Suprapubic skin (tissue), 4 donors: ENCODE measurements at regions not wholly inside any gene's neighbourhood (a gene's known extent, or its start where the extent isn't known, plus 50 kb on each side); places are given as distances from the start of the nearest gene placed in this dataset.

Source experiments
- EP300 ChIP-seq: sonication (generic); formaldehyde crosslinking; IDR thresholded peaks from one replicate; pipeline ENCODE4 v1.6.1; 2017; ENCODE audit warnings: antibody characterized with exemption
- POLR2AphosphoS5 ChIP-seq, 3 donors: sonication (generic); formaldehyde crosslinking; IDR thresholded peaks; one replicate each; pipeline ENCODE4 v1.6.1; 2017; ENCODE audit warnings: antibody characterized with exemption in 3 of 3
- TF ChIP-seq, protein P1 (sequence below), 2 donors: fragments of 200-600 bp in 1 of 2; fragments of 450-650 bp in 1 of 2; sonication (generic) in 1 of 2; IDR thresholded peaks; one replicate each; pipeline ENCODE4 v1.5.1; 2016 to 2019; ENCODE audit warnings: antibody characterized with exemption in 2 of 2, mild to moderate bottlenecking in 1 of 2, moderate library complexity in 1 of 2

DNA sequence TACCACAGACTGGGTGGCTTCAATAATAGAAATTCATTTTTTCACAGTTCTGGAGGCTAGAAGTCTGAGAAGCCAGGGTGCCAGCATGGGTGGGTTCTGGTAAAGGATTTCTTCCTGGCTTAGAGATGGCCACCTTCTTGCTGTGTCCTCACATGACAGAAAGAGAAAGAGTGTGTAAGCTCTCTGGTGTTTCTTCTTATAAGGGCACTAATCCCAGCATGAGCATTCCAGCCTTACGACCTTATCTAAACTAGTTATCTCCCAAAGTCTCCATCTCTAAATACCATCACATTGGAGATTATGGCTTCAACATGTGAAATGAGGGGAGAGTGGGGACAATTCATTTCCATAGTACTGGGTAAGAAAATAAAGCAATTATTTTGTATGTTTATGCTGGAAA, 226.5 kb upstream of the TUSC1 start:
- TF ChIP-seq, protein P1, sequence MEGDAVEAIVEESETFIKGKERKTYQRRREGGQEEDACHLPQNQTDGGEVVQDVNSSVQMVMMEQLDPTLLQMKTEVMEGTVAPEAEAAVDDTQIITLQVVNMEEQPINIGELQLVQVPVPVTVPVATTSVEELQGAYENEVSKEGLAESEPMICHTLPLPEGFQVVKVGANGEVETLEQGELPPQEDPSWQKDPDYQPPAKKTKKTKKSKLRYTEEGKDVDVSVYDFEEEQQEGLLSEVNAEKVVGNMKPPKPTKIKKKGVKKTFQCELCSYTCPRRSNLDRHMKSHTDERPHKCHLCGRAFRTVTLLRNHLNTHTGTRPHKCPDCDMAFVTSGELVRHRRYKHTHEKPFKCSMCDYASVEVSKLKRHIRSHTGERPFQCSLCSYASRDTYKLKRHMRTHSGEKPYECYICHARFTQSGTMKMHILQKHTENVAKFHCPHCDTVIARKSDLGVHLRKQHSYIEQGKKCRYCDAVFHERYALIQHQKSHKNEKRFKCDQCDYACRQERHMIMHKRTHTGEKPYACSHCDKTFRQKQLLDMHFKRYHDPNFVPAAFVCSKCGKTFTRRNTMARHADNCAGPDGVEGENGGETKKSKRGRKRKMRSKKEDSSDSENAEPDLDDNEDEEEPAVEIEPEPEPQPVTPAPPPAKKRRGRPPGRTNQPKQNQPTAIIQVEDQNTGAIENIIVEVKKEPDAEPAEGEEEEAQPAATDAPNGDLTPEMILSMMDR (IDR thresholded peaks at IDR 0.05): no peak
- TF ChIP-seq POLR2AphosphoS5 (IDR thresholded peaks at IDR 0.05): no peak
- TF ChIP-seq EP300: no peak
